ENCODE measurements at regions not wholly inside any gene's neighbourhood (a gene's known extent, or its start where the extent isn't known, plus 50 kb on each side); places are given as distances from the start of the nearest gene placed in this dataset.
A peak's percentile ranks its signal among the peaks of the same experiment; 100 is the strongest.

DNA sequence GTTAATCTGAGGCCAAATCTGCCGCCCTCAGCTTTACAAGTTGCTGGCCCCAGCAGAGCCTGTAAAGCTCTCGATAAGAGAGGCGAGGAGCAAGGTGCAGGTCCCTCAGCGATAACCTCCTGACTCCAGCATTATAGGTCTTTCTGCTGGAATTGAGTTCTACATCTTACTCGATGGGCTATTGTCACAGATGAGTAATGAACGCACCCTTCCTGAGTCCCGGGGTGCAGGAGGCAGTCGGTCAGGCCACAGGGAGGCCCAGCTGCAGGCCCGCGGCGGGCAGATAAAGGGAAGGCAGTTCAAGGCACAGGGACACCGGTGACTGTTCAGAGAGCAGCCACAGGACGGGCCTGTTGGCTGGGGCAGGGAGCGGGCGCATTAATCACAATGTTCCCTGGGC, 157.6 kb upstream of the OBI1 start:
- ATAC-seq (no peak), DNase-seq (no peak)
- H3K9me3 ChIP-seq, result no peaks in the 10 kb centered on the region
- H3K4me1 ChIP-seq, result no peaks in the 10 kb centered on the region
- no peaks in the 10 kb centered on the region for H3K27me3 ChIP-seq
- H3K27ac ChIP-seq, result no peak overlapping the region
- 40 to 49% methylated on average over 15 of the region's 15 CpGs for WGBS, 2 donors
- no peak overlapping the region for H3K4me3 ChIP-seq
- no peak for TF ChIP-seq CTCF (IDR thresholded peaks at IDR 0.05)
- TF ChIP-seq POLR2A (IDR thresholded peaks at IDR 0.05), result no peak
- intact Hi-C loops (cut with DNase I), result no loop called here
- H3K36me3 ChIP-seq (replicated peaks in 1 of 2; ENCODE audit: insufficient read depth in 1 of 2, low read depth in 2 of 2), result no peaks in the 10 kb centered on the region

DNA sequence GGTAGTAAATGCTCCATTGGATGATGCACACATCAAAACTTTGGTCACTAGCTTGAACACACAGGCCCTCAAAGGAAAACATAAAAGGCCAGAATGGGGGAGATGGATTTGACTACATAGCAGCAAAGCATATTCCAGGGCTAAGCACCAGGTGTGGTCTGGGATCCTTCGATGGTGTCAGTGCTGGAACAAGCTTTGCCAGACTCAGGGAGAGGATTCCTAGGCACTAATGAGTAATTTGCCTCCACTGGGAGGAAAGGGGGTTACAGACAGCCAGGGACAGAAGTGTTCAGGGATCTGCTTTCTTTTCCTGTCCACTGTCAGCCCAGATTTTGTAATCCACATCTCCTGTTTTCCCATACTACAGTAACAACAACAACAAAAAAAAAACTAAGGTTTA, 157.2 kb upstream of the OBI1 start:
- Histone ChIP-seq H3K4me3 (no peak overlapping the region), H3K9me3 (no peaks in the 10 kb centered on the region), H3K36me3 (replicated peaks in 1 of 2; ENCODE audit: insufficient read depth in 1 of 2, low read depth in 2 of 2) (no peaks in the 10 kb centered on the region), H3K27me3 (no peaks in the 10 kb centered on the region), H3K27ac (no peak overlapping the region), H3K4me1 (no peaks in the 10 kb centered on the region)
- WGBS, 2 donors, result 44 to 50% methylated on average over 1 of the region's 1 CpG
- intact Hi-C loops (cut with DNase I), result no loop called here
- DNase-seq (no peak), ATAC-seq (no peak)
- no peak for TF ChIP-seq POLR2A (IDR thresholded peaks at IDR 0.05)
- no peak for TF ChIP-seq CTCF (IDR thresholded peaks at IDR 0.05)

DNA sequence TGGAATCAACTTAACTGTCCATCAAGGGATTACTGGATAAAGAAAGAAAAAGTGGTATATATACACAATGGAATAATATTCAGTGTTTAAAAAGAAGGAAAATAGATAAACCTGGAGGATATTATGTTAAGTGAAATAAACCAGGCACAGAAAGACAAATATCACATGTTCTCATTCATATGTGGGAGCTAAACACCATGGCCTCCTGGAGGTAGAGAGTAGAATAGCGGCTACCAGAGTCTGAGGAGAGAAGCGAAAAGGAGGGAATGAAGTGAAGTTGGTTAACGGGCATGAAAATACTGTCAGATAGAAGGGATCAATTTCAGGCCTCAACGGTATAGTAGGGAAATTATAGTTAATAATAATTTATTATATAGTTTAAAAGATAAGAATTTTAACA, 147.5 kb upstream of the OBI1 start:
- DNase-seq (no peak), ATAC-seq (no peak)
- no peak overlapping the region for H3K27ac ChIP-seq
- H3K4me3 ChIP-seq, result no peak overlapping the region
- 39 to 44% methylated on average over 4 of the region's 4 CpGs for WGBS, 2 donors
- intact Hi-C loops (cut with DNase I), result no loop called here
- TF ChIP-seq POLR2A (IDR thresholded peaks at IDR 0.05) (no peak), CTCF (IDR thresholded peaks at IDR 0.05) (peak in 2 of 7 experiments; percentile 11 to 16)
- H3K27me3 ChIP-seq, result no peaks in the 10 kb centered on the region
- no peaks in the 10 kb centered on the region for H3K9me3 ChIP-seq
- H3K36me3 ChIP-seq (replicated peaks in 1 of 2; ENCODE audit: insufficient read depth in 1 of 2, low read depth in 2 of 2), result no peaks in the 10 kb centered on the region
- no peaks in the 10 kb centered on the region for H3K4me1 ChIP-seq

DNA sequence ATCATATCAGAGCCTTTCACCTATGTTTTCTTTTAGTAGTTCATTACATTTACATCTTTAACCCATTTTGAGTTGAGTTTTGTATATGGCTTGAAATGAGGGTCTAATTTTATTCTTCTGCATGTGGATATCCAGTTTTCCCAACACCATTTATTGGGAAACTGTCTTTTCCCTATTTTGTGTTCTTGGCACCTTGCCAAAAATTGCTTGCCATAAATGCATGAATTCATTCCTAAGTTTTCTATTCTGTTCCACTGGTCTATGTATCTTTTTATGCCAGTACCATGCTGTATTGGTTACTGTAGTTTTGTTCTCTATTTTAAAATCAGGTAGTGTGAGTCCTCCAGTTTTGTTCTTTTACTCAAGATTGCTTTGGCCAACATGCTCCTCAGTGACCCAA, 144.0 kb upstream of the OBI1 start:
- Histone ChIP-seq H3K4me3 (no peak overlapping the region), H3K27me3 (no peaks in the 10 kb centered on the region), H3K4me1 (no peaks in the 10 kb centered on the region), H3K27ac (no peak overlapping the region), H3K9me3 (no peaks in the 10 kb centered on the region), H3K36me3 (replicated peaks in 1 of 2; ENCODE audit: insufficient read depth in 1 of 2, low read depth in 2 of 2) (no peaks in the 10 kb centered on the region)
- no peak for DNase-seq
- ATAC-seq, result no peak
- intact Hi-C loops (cut with DNase I), result no loop called here
- TF ChIP-seq CTCF (IDR thresholded peaks at IDR 0.05) (no peak), POLR2A (IDR thresholded peaks at IDR 0.05) (no peak)

- intact Hi-C loops (cut with DNase I), result no loop called here
- Histone ChIP-seq H3K9me3 (no peaks in the 10 kb centered on the region), H3K4me3 (no peak overlapping the region), H3K4me1 (no peaks in the 10 kb centered on the region), H3K27ac (no peak overlapping the region), H3K36me3 (replicated peaks in 1 of 2; ENCODE audit: insufficient read depth in 1 of 2, low read depth in 2 of 2) (no peaks in the 10 kb centered on the region), H3K27me3 (no peaks in the 10 kb centered on the region)
- ATAC-seq, result no peak
- no peak for TF ChIP-seq CTCF (IDR thresholded peaks at IDR 0.05)
- no peak for TF ChIP-seq POLR2A (IDR thresholded peaks at IDR 0.05)
- DNase-seq, result no peak
- 28 to 31% methylated on average over 8 of the region's 8 CpGs for WGBS, 2 donors
These were observed 128.2 kb upstream of the OBI1 start for GRCh38 chr13:78787190-78787589.
